ENCODE measurements at regions not wholly inside any gene's neighbourhood (a gene's known extent, or its start where the extent isn't known, plus 50 kb on each side); places are given as distances from the start of the nearest gene placed in this dataset.

DNA sequence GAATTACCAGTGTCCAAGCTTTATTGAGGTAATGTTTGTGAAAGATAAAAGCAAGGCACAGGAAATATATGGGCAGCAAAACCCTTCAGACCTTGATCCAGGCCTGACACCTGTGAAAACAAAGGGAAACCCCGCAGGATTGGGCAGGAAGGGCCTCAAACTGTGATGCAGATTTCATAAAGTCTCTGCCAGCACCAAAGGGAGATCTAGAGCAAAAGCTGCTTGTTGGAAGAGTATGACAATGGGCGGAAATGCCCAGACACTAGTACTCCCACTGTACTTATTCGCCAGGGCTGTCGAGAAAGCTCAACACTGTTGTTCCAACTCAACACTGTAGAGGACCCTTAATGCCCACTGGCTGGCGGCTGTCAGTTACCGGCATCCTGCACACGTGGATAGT is 207.9 kb downstream of the CD47 start:
- TF ChIP-seq, protein P1, sequence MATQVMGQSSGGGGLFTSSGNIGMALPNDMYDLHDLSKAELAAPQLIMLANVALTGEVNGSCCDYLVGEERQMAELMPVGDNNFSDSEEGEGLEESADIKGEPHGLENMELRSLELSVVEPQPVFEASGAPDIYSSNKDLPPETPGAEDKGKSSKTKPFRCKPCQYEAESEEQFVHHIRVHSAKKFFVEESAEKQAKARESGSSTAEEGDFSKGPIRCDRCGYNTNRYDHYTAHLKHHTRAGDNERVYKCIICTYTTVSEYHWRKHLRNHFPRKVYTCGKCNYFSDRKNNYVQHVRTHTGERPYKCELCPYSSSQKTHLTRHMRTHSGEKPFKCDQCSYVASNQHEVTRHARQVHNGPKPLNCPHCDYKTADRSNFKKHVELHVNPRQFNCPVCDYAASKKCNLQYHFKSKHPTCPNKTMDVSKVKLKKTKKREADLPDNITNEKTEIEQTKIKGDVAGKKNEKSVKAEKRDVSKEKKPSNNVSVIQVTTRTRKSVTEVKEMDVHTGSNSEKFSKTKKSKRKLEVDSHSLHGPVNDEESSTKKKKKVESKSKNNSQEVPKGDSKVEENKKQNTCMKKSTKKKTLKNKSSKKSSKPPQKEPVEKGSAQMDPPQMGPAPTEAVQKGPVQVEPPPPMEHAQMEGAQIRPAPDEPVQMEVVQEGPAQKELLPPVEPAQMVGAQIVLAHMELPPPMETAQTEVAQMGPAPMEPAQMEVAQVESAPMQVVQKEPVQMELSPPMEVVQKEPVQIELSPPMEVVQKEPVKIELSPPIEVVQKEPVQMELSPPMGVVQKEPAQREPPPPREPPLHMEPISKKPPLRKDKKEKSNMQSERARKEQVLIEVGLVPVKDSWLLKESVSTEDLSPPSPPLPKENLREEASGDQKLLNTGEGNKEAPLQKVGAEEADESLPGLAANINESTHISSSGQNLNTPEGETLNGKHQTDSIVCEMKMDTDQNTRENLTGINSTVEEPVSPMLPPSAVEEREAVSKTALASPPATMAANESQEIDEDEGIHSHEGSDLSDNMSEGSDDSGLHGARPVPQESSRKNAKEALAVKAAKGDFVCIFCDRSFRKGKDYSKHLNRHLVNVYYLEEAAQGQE (IDR thresholded peaks at IDR 0.05; ENCODE audit: insufficient read depth in 1 of 2, low read depth in 2 of 2, low read length in 1 of 2) = no peak
- no peak for TF ChIP-seq TCF7L2 (IDR thresholded peaks at IDR 0.05; ENCODE audit: low read depth, low read length)
- no peak for TF ChIP-seq SIN3A (IDR thresholded peaks at IDR 0.05; ENCODE audit: borderline replicate concordance, insufficient read depth, low read depth, low read length)
- TF ChIP-seq, protein P2, sequence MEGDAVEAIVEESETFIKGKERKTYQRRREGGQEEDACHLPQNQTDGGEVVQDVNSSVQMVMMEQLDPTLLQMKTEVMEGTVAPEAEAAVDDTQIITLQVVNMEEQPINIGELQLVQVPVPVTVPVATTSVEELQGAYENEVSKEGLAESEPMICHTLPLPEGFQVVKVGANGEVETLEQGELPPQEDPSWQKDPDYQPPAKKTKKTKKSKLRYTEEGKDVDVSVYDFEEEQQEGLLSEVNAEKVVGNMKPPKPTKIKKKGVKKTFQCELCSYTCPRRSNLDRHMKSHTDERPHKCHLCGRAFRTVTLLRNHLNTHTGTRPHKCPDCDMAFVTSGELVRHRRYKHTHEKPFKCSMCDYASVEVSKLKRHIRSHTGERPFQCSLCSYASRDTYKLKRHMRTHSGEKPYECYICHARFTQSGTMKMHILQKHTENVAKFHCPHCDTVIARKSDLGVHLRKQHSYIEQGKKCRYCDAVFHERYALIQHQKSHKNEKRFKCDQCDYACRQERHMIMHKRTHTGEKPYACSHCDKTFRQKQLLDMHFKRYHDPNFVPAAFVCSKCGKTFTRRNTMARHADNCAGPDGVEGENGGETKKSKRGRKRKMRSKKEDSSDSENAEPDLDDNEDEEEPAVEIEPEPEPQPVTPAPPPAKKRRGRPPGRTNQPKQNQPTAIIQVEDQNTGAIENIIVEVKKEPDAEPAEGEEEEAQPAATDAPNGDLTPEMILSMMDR (IDR thresholded peaks at IDR 0.05) = no peak
- TF ChIP-seq POLR2AphosphoS5 (IDR thresholded peaks at IDR 0.05; ENCODE audit: low read depth, low read length) = no peak

DNA sequence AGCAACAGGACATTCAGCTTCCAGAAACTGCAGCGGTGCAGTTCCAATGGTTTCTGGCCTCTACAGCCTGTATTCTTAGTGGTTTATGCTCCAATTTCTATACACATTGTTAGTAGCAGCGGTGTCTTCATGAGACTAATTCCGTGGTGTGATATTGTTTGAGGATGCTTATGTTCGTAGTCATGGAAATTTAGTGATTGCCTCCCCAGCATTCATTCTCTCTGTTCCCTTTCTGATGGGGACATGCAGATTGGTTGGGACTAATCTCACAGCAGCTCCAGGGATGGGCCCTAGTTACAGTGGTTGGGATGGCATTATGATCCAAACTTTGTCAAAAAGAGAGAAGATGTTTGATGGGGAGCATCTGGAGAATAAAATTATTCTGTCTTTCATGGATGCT is 208.6 kb downstream of the CD47 start:
- Histone ChIP-seq H3K27ac (ENCODE audit: low read length) (no peak overlapping the region), H3K4me3 (ENCODE audit: low read depth in 2 of 2, low read length in 2 of 2) (no peak overlapping the region), H3K9me3 (ENCODE audit: control insufficient read depth, insufficient read depth, low read depth, low read length) (no peaks in the 10 kb centered on the region), H3K4me1 (ENCODE audit: control insufficient read depth, insufficient read depth, low read length) (no peaks in the 10 kb centered on the region), H3K36me3 (ENCODE audit: control insufficient read depth, insufficient read depth, low read length) (no peaks in the 10 kb centered on the region), H3K27me3 (ENCODE audit: control insufficient read depth, insufficient read depth, low read length) (no peaks in the 10 kb centered on the region)
- no TSS peak for BruUV-seq (replicated peaks)
- ChIA-PET POLR2A (no interaction called here), CTCF (no interaction called here)
- TF ChIP-seq, protein P2 (IDR thresholded peaks at IDR 0.05) = no peak
- TF ChIP-seq POLR2AphosphoS5 (IDR thresholded peaks at IDR 0.05; ENCODE audit: low read depth, low read length) (no peak), SIN3A (IDR thresholded peaks at IDR 0.05; ENCODE audit: borderline replicate concordance, insufficient read depth, low read depth, low read length) (no peak), TCF7L2 (IDR thresholded peaks at IDR 0.05; ENCODE audit: low read depth, low read length) (no peak)
- TF ChIP-seq, protein P1 (IDR thresholded peaks at IDR 0.05; ENCODE audit: insufficient read depth in 1 of 2, low read depth in 2 of 2, low read length in 1 of 2) = no peak
- no peak for ATAC-seq
- intact Hi-C loops (cut with micrococcal nuclease; ENCODE audit: unreplicated experiment) (no loop called here), in situ Hi-C loops (cut with HindIII; ENCODE audit: low pct_unique_long_range_greater_than_20kb, low sequenced_read_pairs) (no loop called here)
- DNase-seq (ENCODE audit: low read depth, low spot score) = no peak

More for the DNA sequence above, 207.9 kb downstream of the CD47 start:
- intact Hi-C loops (cut with micrococcal nuclease; ENCODE audit: unreplicated experiment) = no loop called here
- DNase-seq (ENCODE audit: low read depth, low spot score) = no peak
- ATAC-seq = no peak
- Histone ChIP-seq H3K27me3 (ENCODE audit: control insufficient read depth, insufficient read depth, low read length) (no peaks in the 10 kb centered on the region), H3K4me1 (ENCODE audit: control insufficient read depth, insufficient read depth, low read length) (no peaks in the 10 kb centered on the region), H3K36me3 (ENCODE audit: control insufficient read depth, insufficient read depth, low read length) (no peaks in the 10 kb centered on the region), H3K27ac (ENCODE audit: low read length) (no peak overlapping the region), H3K9me3 (ENCODE audit: control insufficient read depth, insufficient read depth, low read depth, low read length) (no peaks in the 10 kb centered on the region), H3K4me3 (ENCODE audit: low read depth in 2 of 2, low read length in 2 of 2) (no peak overlapping the region)
- in situ Hi-C loops (cut with HindIII; ENCODE audit: low pct_unique_long_range_greater_than_20kb, low sequenced_read_pairs) = no loop called here
- no TSS peak for BruUV-seq (replicated peaks)
- ChIA-PET CTCF (no interaction called here), POLR2A (no interaction called here)

All from Panc1 (cell line).